Nephron progenitor cell (in vitro differentiated cells): ENCODE measurements at regions not wholly inside any gene's neighbourhood (a gene's known extent, or its start where the extent isn't known, plus 50 kb on each side); places are given as distances from the start of the nearest gene placed in this dataset.

ENCODE experiments used
- DNase-seq: peaks from one replicate; pipeline ENCODE4 v3.0.0; 2021
- H3K27ac Mint-ChIP-seq: 2 replicates; pipeline ENCODE4 v1.8.0; 2021; ENCODE audit warnings: mild to moderate bottlenecking, moderate library complexity, mixed read lengths
- H3K27me3 Mint-ChIP-seq: 2 replicates; pipeline ENCODE4 v1.8.0; 2021; ENCODE audit warnings: mild to moderate bottlenecking, low read depth, mixed read lengths; ENCODE audit not compliant: poor library complexity
- H3K36me3 Mint-ChIP-seq: 2 replicates; pipeline ENCODE4 v1.8.0; 2021; ENCODE audit warnings: low read depth, mixed read lengths
- H3K4me1 Mint-ChIP-seq: 2 replicates; pipeline ENCODE4 v1.8.0; 2021; ENCODE audit warnings: mixed read lengths
- H3K4me3 Mint-ChIP-seq: 2 replicates; pipeline ENCODE4 v1.8.0; 2021; ENCODE audit warnings: mild to moderate bottlenecking, moderate library complexity, mixed read lengths
- H3K9me3 Mint-ChIP-seq: 2 replicates; pipeline ENCODE4 v1.8.0; 2021; ENCODE audit warnings: mild to moderate bottlenecking, moderate library complexity, mixed read lengths
- TF ChIP-seq, protein P1 (sequence below): fragments of 200-600 bp; sonication (generic); IDR thresholded peaks from 2 replicates; pipeline ENCODE4 v1.5.0; 2021; ENCODE audit warnings: antibody characterized with exemption

- TF ChIP-seq, protein P1, sequence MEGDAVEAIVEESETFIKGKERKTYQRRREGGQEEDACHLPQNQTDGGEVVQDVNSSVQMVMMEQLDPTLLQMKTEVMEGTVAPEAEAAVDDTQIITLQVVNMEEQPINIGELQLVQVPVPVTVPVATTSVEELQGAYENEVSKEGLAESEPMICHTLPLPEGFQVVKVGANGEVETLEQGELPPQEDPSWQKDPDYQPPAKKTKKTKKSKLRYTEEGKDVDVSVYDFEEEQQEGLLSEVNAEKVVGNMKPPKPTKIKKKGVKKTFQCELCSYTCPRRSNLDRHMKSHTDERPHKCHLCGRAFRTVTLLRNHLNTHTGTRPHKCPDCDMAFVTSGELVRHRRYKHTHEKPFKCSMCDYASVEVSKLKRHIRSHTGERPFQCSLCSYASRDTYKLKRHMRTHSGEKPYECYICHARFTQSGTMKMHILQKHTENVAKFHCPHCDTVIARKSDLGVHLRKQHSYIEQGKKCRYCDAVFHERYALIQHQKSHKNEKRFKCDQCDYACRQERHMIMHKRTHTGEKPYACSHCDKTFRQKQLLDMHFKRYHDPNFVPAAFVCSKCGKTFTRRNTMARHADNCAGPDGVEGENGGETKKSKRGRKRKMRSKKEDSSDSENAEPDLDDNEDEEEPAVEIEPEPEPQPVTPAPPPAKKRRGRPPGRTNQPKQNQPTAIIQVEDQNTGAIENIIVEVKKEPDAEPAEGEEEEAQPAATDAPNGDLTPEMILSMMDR = no peak
- Mint-ChIP-seq H3K4me3 (no peak overlapping the region), H3K9me3 (no peaks in the 10 kb centered on the region), H3K27ac (no peak overlapping the region), H3K27me3 (peaks cover 37% of the 10 kb centered on the region), H3K36me3 (no peaks in the 10 kb centered on the region), H3K4me1 (peaks cover 22% of the 10 kb centered on the region)
- DNase-seq = no peak
These were observed 119.4 kb downstream of the FAM53A start for GRCh38 chr4:1564535-1565375.

GRCh38 chr4:1563768-1564485, 120.2 kb downstream of the FAM53A start:
- Mint-ChIP-seq H3K36me3 (no peaks in the 10 kb centered on the region), H3K27ac (no peak overlapping the region), H3K27me3 (peaks cover 42% of the 10 kb centered on the region), H3K4me3 (no peak overlapping the region), H3K4me1 (peaks cover 22% of the 10 kb centered on the region), H3K9me3 (no peaks in the 10 kb centered on the region)
- TF ChIP-seq, protein P1 = no peak
- no peak for DNase-seq

DNA sequence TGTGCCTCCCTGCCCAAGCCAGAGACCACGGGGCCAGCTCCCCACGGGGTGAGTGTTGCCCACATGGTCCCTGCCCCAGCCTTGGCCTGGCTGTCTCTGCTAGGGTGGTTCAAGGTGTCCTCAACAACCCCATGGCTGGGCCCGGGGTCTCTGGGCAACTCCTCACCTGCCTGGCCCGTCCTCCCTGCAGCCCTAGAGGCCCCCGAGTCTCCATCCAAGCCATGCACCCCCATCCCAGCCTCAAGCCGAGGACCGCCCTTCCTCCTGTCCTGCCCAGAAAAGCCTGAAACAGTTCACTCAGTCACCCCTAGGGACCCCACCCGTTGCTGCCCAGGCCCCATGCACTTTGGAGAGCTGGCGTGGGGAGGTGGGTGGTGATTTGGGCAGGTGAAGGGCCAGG, 120.9 kb downstream of the FAM53A start:
- peaks cover 49% of the 10 kb centered on the region for H3K27me3 Mint-ChIP-seq
- H3K4me3 Mint-ChIP-seq = no peak overlapping the region
- H3K4me1 Mint-ChIP-seq = peaks cover 22% of the 10 kb centered on the region

GRCh38 chr4:1562771-1563170, 121.3 kb downstream of the FAM53A start:
- no peak for DNase-seq
- Mint-ChIP-seq H3K27ac (no peak overlapping the region), H3K36me3 (no peaks in the 10 kb centered on the region), H3K9me3 (no peaks in the 10 kb centered on the region), H3K27me3 (peaks cover 50% of the 10 kb centered on the region), H3K4me3 (no peak overlapping the region), H3K4me1 (peaks cover 18% of the 10 kb centered on the region)
- TF ChIP-seq, protein P1 = no peak

More for the DNA sequence above, 120.9 kb downstream of the FAM53A start:
- H3K9me3 Mint-ChIP-seq = no peaks in the 10 kb centered on the region
- H3K36me3 Mint-ChIP-seq = no peaks in the 10 kb centered on the region
- no peak for DNase-seq
- TF ChIP-seq, protein P1 = no peak
- no peak overlapping the region for H3K27ac Mint-ChIP-seq

DNA sequence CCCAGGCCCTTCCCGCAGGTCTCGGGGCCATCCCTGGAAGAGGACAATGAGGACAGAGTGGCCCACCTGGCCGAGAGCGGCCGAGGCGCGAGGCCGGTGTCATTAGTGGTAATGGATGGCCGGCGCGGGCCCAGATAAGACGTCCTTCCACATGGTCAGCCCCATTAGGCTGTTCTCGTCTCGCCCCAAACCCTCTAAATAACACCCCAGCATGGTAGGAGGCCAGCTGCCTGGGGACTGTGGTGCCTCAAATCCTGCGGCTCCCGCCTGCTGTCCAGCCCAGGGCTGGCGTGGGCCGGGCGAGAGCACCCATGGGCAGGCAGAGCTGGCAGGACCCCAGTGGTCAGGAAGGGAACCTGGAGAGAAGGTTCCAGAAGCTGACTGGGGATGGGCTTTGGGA, 121.7 kb downstream of the FAM53A start:
- no peak overlapping the region for H3K4me3 Mint-ChIP-seq
- peaks cover 54% of the 10 kb centered on the region for H3K27me3 Mint-ChIP-seq
- no peaks in the 10 kb centered on the region for H3K9me3 Mint-ChIP-seq
- TF ChIP-seq, protein P1 = no peak
- peaks cover 18% of the 10 kb centered on the region for H3K4me1 Mint-ChIP-seq
- H3K27ac Mint-ChIP-seq = no peak overlapping the region
- no peaks in the 10 kb centered on the region for H3K36me3 Mint-ChIP-seq
- no peak for DNase-seq
